ENCODE measurements at regions not wholly inside any gene's neighbourhood (a gene's known extent, or its start where the extent isn't known, plus 50 kb on each side); places are given as distances from the start of the nearest gene placed in this dataset.
A peak's percentile ranks its signal among the peaks of the same experiment; 100 is the strongest.

DNA sequence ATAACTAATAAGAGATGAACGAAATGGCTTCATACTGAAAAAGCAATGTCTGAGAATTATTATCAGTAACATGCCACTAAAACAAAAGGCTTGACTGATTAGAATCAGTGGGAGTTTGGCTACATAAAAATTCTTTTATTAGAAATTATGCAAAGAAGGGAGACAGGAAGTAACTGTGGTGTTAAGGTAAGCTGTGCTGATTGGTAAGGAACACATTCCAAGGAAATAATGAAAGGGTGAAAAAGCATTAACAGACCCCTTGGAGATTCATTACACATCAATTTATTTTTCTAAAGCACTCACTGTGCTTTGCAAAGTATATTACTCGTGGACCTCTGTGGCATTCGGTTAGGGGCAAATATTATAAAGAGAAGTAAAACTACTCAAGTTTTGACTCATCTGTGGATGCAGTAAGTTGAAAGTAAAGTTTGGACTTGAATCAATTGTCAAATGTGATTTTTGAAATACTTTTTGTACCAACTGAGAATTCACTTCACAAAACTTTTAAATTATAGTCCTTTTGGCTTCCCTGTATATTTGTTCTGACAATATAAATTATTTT, 176.1 kb upstream of the ZPLD1 start:
- TF ChIP-seq, protein P1, sequence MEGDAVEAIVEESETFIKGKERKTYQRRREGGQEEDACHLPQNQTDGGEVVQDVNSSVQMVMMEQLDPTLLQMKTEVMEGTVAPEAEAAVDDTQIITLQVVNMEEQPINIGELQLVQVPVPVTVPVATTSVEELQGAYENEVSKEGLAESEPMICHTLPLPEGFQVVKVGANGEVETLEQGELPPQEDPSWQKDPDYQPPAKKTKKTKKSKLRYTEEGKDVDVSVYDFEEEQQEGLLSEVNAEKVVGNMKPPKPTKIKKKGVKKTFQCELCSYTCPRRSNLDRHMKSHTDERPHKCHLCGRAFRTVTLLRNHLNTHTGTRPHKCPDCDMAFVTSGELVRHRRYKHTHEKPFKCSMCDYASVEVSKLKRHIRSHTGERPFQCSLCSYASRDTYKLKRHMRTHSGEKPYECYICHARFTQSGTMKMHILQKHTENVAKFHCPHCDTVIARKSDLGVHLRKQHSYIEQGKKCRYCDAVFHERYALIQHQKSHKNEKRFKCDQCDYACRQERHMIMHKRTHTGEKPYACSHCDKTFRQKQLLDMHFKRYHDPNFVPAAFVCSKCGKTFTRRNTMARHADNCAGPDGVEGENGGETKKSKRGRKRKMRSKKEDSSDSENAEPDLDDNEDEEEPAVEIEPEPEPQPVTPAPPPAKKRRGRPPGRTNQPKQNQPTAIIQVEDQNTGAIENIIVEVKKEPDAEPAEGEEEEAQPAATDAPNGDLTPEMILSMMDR (IDR thresholded peaks at IDR 0.05; ENCODE audit: extremely low read depth, low read depth, low read length): no peak
- no peaks in the 10 kb centered on the region for H4K20me1 ChIP-seq (ENCODE audit: insufficient read depth, low read length)

GRCh38 chr3:102259663-102260062, 175.2 kb upstream of the ZPLD1 start:
- TF ChIP-seq, protein P1 (IDR thresholded peaks at IDR 0.05; ENCODE audit: extremely low read depth, low read depth, low read length): no peak
- no peak for DNase-seq (ENCODE audit: insufficient read length, low spot score, missing footprints)
- Histone ChIP-seq H4K20me1 (ENCODE audit: insufficient read depth, low read length) (no peaks in the 10 kb centered on the region), H3K79me2 (ENCODE audit: insufficient read depth, low read length) (no peaks in the 10 kb centered on the region), H3K4me2 (ENCODE audit: insufficient read depth, low read length) (no peak overlapping the region), H3K27ac (ENCODE audit: low read depth, low read length) (no peak overlapping the region), H3K4me1 (ENCODE audit: insufficient read depth, low read length) (no peaks in the 10 kb centered on the region), H3K9me3 (ENCODE audit: low read depth, low read length) (no peaks in the 10 kb centered on the region), H3K4me3 (ENCODE audit: insufficient read depth, low read length) (no peak overlapping the region), H3K27me3 (ENCODE audit: insufficient read depth, low read length) (no peaks in the 10 kb centered on the region), H3K36me3 (ENCODE audit: insufficient read depth, low read length) (no peaks in the 10 kb centered on the region), H2AFZ (ENCODE audit: low read length) (no peak overlapping the region)

More for the DNA sequence above, 176.1 kb upstream of the ZPLD1 start:
- no peaks in the 10 kb centered on the region for H3K36me3 ChIP-seq (ENCODE audit: insufficient read depth, low read length)
- no peak overlapping the region for H2AFZ ChIP-seq (ENCODE audit: low read length)
- H3K27ac ChIP-seq (ENCODE audit: low read depth, low read length): no peak overlapping the region
- no peak for DNase-seq (ENCODE audit: insufficient read length, low spot score, missing footprints)
- H3K27me3 ChIP-seq (ENCODE audit: insufficient read depth, low read length): no peaks in the 10 kb centered on the region
- H3K79me2 ChIP-seq (ENCODE audit: insufficient read depth, low read length): no peaks in the 10 kb centered on the region
- H3K9me3 ChIP-seq (ENCODE audit: low read depth, low read length): no peaks in the 10 kb centered on the region
- H3K4me3 ChIP-seq (ENCODE audit: insufficient read depth, low read length): no peak overlapping the region
- no peaks in the 10 kb centered on the region for H3K4me1 ChIP-seq (ENCODE audit: insufficient read depth, low read length)
- H3K4me2 ChIP-seq (ENCODE audit: insufficient read depth, low read length): no peak overlapping the region

- Histone ChIP-seq H3K79me2 (ENCODE audit: insufficient read depth, low read length) (no peaks in the 10 kb centered on the region), H2AFZ (ENCODE audit: low read length) (peak overlapping the region; percentile 53), H3K27me3 (ENCODE audit: insufficient read depth, low read length) (no peaks in the 10 kb centered on the region), H4K20me1 (ENCODE audit: insufficient read depth, low read length) (no peaks in the 10 kb centered on the region), H3K9me3 (ENCODE audit: low read depth, low read length) (no peaks in the 10 kb centered on the region), H3K36me3 (ENCODE audit: insufficient read depth, low read length) (no peaks in the 10 kb centered on the region), H3K4me3 (ENCODE audit: insufficient read depth, low read length) (no peak overlapping the region), H3K4me2 (ENCODE audit: insufficient read depth, low read length) (no peak overlapping the region), H3K27ac (ENCODE audit: low read depth, low read length) (no peak overlapping the region), H3K4me1 (ENCODE audit: insufficient read depth, low read length) (no peaks in the 10 kb centered on the region)
- DNase-seq (ENCODE audit: insufficient read length, low spot score, missing footprints): peak; percentile 71
- TF ChIP-seq, protein P1 (IDR thresholded peaks at IDR 0.05; ENCODE audit: extremely low read depth, low read depth, low read length): no peak
These were observed 169.1 kb upstream of the ZPLD1 start for GRCh38 chr3:102265720-102266119.

GRCh38 chr3:102269406-102269805, 165.4 kb upstream of the ZPLD1 start:
- no peak overlapping the region for H2AFZ ChIP-seq (ENCODE audit: low read length)
- H3K4me2 ChIP-seq (ENCODE audit: insufficient read depth, low read length): no peak overlapping the region
- no peaks in the 10 kb centered on the region for H3K9me3 ChIP-seq (ENCODE audit: low read depth, low read length)
- no peaks in the 10 kb centered on the region for H3K27me3 ChIP-seq (ENCODE audit: insufficient read depth, low read length)
- no peak overlapping the region for H3K4me3 ChIP-seq (ENCODE audit: insufficient read depth, low read length)
- no peaks in the 10 kb centered on the region for H3K36me3 ChIP-seq (ENCODE audit: insufficient read depth, low read length)
- no peak overlapping the region for H3K27ac ChIP-seq (ENCODE audit: low read depth, low read length)
- TF ChIP-seq, protein P1 (IDR thresholded peaks at IDR 0.05; ENCODE audit: extremely low read depth, low read depth, low read length): no peak
- DNase-seq (ENCODE audit: insufficient read length, low spot score, missing footprints): no peak
- no peaks in the 10 kb centered on the region for H4K20me1 ChIP-seq (ENCODE audit: insufficient read depth, low read length)
- H3K79me2 ChIP-seq (ENCODE audit: insufficient read depth, low read length): no peaks in the 10 kb centered on the region
- H3K4me1 ChIP-seq (ENCODE audit: insufficient read depth, low read length): no peaks in the 10 kb centered on the region
